Mesendoderm (in vitro differentiated cells): ENCODE measurements at regions not wholly inside any gene's neighbourhood (a gene's known extent, or its start where the extent isn't known, plus 50 kb on each side); places are given as distances from the start of the nearest gene placed in this dataset.

Experiments used
- DNase-seq: peaks from one replicate; pipeline ENCODE4 v3.0.0; 2013
- H2AK5ac ChIP-seq: 2 replicates; pipeline ENCODE4 v1.6.1; 2013; ENCODE audit warnings: low read length, inconsistent platforms
- H2BK120ac ChIP-seq: 2 replicates; pipeline ENCODE4 v1.6.1; 2013; ENCODE audit warnings: low read depth, mild to moderate bottlenecking, low read length, moderate library complexity, mixed read lengths
- H2BK15ac ChIP-seq: replicated peaks from 2 replicates; pipeline ENCODE4 v1.6.1; 2013; ENCODE audit warnings: low read depth, mild to moderate bottlenecking, moderate library complexity
- H2BK5ac ChIP-seq: 2 replicates; pipeline ENCODE4 v1.6.1; 2013; ENCODE audit warnings: low read length, inconsistent platforms
- H3K18ac ChIP-seq: 2 replicates; pipeline ENCODE4 v1.6.1; 2013; ENCODE audit warnings: mild to moderate bottlenecking, low read length, mixed read lengths
- H3K23ac ChIP-seq: one replicate; pipeline ENCODE4 v1.6.1; 2013; ENCODE audit warnings: low read length
- H3K27ac ChIP-seq: 2 replicates; pipeline ENCODE4 v1.5.1; 2013; ENCODE audit warnings: low read depth, mild to moderate bottlenecking, inconsistent platforms, low read length, moderate library complexity
- H3K27me3 ChIP-seq: 2 replicates; pipeline ENCODE4 v1.6.1; 2013; ENCODE audit warnings: low read length, control low read depth, mild to moderate bottlenecking, inconsistent platforms; ENCODE audit not compliant: insufficient read depth, poor library complexity
- H3K36me3 ChIP-seq: 2 replicates; pipeline ENCODE4 v1.6.1; 2013; ENCODE audit warnings: low read length, inconsistent platforms; ENCODE audit not compliant: control insufficient read depth, insufficient read depth
- H3K4ac ChIP-seq: one replicate; pipeline ENCODE4 v1.6.1; 2013; ENCODE audit warnings: low read depth, mild to moderate bottlenecking, low read length, moderate library complexity
- H3K4me1 ChIP-seq: 2 replicates; pipeline ENCODE4 v1.6.1; 2013; ENCODE audit warnings: low read depth, low read length, inconsistent platforms; ENCODE audit not compliant: control insufficient read depth
- H3K4me2 ChIP-seq: 2 replicates; pipeline ENCODE4 v1.6.1; 2013; ENCODE audit warnings: low read length
- H3K4me3 ChIP-seq: 2 replicates; pipeline ENCODE4 v1.5.1; 2013; ENCODE audit warnings: mild to moderate bottlenecking, low read length
- H3K56ac ChIP-seq: one replicate; pipeline ENCODE4 v1.6.1; 2013; ENCODE audit warnings: low read length
- H3K79me1 ChIP-seq: 2 replicates; pipeline ENCODE4 v1.6.1; 2013; ENCODE audit warnings: low read length, inconsistent platforms
- H3K79me2 ChIP-seq: 2 replicates; pipeline ENCODE4 v1.6.1; 2013; ENCODE audit warnings: mild to moderate bottlenecking, low read length; ENCODE audit not compliant: control insufficient read depth, insufficient read depth
- H3K9ac ChIP-seq: 2 replicates; pipeline ENCODE4 v1.6.1; 2013; ENCODE audit warnings: low read length, inconsistent platforms
- H4K5ac ChIP-seq: one replicate; pipeline ENCODE4 v1.6.1; 2013; ENCODE audit warnings: low read length
- H4K8ac ChIP-seq: one replicate; pipeline ENCODE4 v1.6.1; 2013; ENCODE audit warnings: low read depth, mild to moderate bottlenecking, control low read depth, low read length, moderate library complexity
- WGBS: extraction: QIAGEN DNeasy Blood & Tissue Kit; methylation state at CpG from one replicate; pipeline ENCODE4 v1.1.7; 2013; ENCODE audit warnings: low lambda C conversion rate, missing lambda C conversion rate; ENCODE audit not compliant: insufficient coverage; ENCODE audit errors: extremely low coverage; 5-methylcytosine and 5-hydroxymethylcytosine counted together

DNA sequence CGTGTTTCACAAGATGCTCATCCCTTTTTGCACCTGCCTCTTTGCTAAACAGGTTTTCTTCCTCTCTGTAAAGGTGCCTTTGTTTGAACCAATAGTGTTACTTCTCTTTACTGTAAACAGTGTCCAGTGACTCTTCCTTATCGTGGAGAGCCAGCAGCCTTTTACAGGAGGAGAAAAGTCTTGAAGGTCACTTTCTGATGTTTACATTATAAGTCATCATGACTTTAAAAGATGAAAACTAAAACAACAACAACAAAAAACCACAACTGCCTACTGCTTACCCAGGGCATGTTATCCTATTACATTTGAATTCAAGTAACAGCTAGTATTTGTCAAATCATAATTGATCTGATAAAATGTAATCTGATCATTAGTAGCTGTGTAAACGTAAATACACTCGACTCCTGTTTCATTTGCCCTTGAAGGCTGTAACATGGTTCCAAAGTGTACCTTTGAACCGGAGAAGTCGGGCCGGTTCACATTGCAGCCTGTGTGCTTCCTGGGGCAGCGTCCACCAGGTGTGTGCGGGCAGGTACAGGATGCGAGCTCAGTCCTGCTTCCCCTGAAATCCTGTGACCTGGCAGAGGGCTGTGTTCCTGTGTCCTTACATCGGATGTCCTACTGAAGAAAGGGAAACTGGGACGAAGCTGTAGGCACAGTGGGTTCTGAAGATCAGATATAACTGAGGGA is 118.1 kb downstream of the C9orf152 start:
- H4K5ac ChIP-seq: no peak overlapping the region
- H2BK5ac ChIP-seq: no peak overlapping the region
- WGBS: no CpG with 5 or more reads among the region's 12 CpGs
- H3K4me3 ChIP-seq: no peak overlapping the region
- peaks cover 6% of the 10 kb centered on the region for H3K4me1 ChIP-seq
- no peak overlapping the region for H2BK15ac ChIP-seq
- H3K56ac ChIP-seq: no peak overlapping the region
- no peak overlapping the region for H4K8ac ChIP-seq
- no peak overlapping the region for H3K9ac ChIP-seq
- H2AK5ac ChIP-seq: no peak overlapping the region
- peaks cover 2% of the 10 kb centered on the region for H3K79me2 ChIP-seq
- no peak overlapping the region for H2BK120ac ChIP-seq
- H3K4ac ChIP-seq: no peak overlapping the region
- no peak overlapping the region for H3K27ac ChIP-seq
- H3K4me2 ChIP-seq: no peak overlapping the region
- no peak overlapping the region for H3K18ac ChIP-seq
- H3K36me3 ChIP-seq: no peaks in the 10 kb centered on the region
- no peaks in the 10 kb centered on the region for H3K79me1 ChIP-seq
- H3K27me3 ChIP-seq: no peaks in the 10 kb centered on the region
- DNase-seq: no peak
- no peak overlapping the region for H3K23ac ChIP-seq

- Histone ChIP-seq H2AK5ac (no peak overlapping the region), H4K8ac (no peak overlapping the region), H3K18ac (no peak overlapping the region), H2BK15ac (no peak overlapping the region), H3K79me1 (no peaks in the 10 kb centered on the region), H2BK120ac (no peak overlapping the region), H3K23ac (no peak overlapping the region), H3K27me3 (no peaks in the 10 kb centered on the region), H3K4me3 (no peak overlapping the region), H3K9ac (no peak overlapping the region), H2BK5ac (no peak overlapping the region), H3K56ac (no peak overlapping the region), H3K4me1 (peaks cover 8% of the 10 kb centered on the region), H3K79me2 (peaks cover 2% of the 10 kb centered on the region), H4K5ac (no peak overlapping the region), H3K4me2 (no peak overlapping the region), H3K4ac (no peak overlapping the region), H3K36me3 (no peaks in the 10 kb centered on the region), H3K27ac (no peak overlapping the region)
- WGBS: no CpG with 5 or more reads among the region's 5 CpGs
- DNase-seq: no peak
Observed at GRCh38 chr9:110092792-110093191, 115.2 kb downstream of the C9orf152 start.

GRCh38 chr9:110093417-110093816 is 114.5 kb downstream of the C9orf152 start:
- H3K4me1 ChIP-seq: peaks cover 8% of the 10 kb centered on the region
- H3K27ac ChIP-seq: no peak overlapping the region
- no peak overlapping the region for H3K4me2 ChIP-seq
- no peak overlapping the region for H2BK120ac ChIP-seq
- no peak overlapping the region for H3K18ac ChIP-seq
- no peak for DNase-seq
- H3K79me1 ChIP-seq: no peaks in the 10 kb centered on the region
- H2BK15ac ChIP-seq: no peak overlapping the region
- no CpG with 5 or more reads among the region's 2 CpGs for WGBS
- H3K23ac ChIP-seq: no peak overlapping the region
- no peaks in the 10 kb centered on the region for H3K36me3 ChIP-seq
- H3K56ac ChIP-seq: no peak overlapping the region
- no peak overlapping the region for H2AK5ac ChIP-seq
- peaks cover 2% of the 10 kb centered on the region for H3K79me2 ChIP-seq
- H3K27me3 ChIP-seq: no peaks in the 10 kb centered on the region
- no peak overlapping the region for H4K8ac ChIP-seq
- no peak overlapping the region for H3K4me3 ChIP-seq
- H4K5ac ChIP-seq: no peak overlapping the region
- H2BK5ac ChIP-seq: no peak overlapping the region
- no peak overlapping the region for H3K4ac ChIP-seq
- no peak overlapping the region for H3K9ac ChIP-seq

DNA sequence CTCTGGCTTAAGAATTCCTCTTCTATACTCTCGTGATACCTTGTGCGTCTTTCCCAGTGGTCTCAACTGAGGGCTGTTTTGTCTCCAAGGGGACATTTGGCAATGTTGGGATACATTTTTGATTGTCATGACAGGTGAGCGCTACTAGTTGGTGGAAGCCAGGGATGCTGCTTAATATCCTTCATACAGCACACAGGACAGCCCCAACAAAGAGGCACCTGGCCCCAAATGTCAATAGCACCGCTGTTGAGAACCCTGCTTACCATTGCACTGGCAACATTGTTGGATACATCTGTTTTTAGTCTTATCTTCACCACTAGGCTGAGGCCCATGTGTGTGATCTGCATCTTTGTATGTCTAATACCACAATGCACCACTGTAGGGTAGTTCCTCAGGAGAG is 114.1 kb downstream of the C9orf152 start:
- Histone ChIP-seq H2BK120ac (no peak overlapping the region), H3K4me1 (peaks cover 8% of the 10 kb centered on the region), H2AK5ac (no peak overlapping the region), H3K27ac (no peak overlapping the region), H2BK15ac (no peak overlapping the region), H3K56ac (no peak overlapping the region), H3K79me2 (peaks cover 2% of the 10 kb centered on the region), H3K9ac (no peak overlapping the region), H3K36me3 (no peaks in the 10 kb centered on the region), H4K5ac (no peak overlapping the region), H3K4me2 (no peak overlapping the region), H2BK5ac (no peak overlapping the region), H3K4me3 (no peak overlapping the region), H3K23ac (no peak overlapping the region), H3K79me1 (no peaks in the 10 kb centered on the region), H4K8ac (no peak overlapping the region), H3K27me3 (no peaks in the 10 kb centered on the region), H3K18ac (no peak overlapping the region), H3K4ac (no peak overlapping the region)
- no CpG with 5 or more reads among the region's 4 CpGs for WGBS
- no peak for DNase-seq

DNA sequence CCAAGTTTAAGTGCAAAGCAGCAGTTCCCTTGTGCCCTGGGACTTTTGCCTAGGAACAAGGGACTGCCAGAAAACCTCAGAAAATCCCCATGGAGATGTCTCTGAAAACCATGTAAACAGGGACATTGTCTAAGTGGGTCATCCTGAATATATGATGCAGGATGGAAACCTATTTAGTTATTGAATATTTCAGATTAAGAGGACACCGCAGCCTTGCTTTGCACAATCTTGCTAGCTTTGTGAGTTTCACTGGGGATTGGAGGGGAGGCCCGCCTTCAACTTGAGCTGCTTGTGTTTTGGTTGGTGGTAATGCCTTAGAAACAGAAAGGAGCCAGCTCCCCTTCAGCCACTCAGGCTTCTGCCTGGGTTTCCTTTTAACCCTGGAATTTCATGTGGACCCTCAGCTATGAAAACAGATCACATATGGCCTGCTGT is 112.8 kb downstream of the C9orf152 start:
- Histone ChIP-seq H3K9ac (no peak overlapping the region), H3K79me2 (peaks cover 2% of the 10 kb centered on the region), H3K36me3 (no peaks in the 10 kb centered on the region), H2BK120ac (no peak overlapping the region), H3K23ac (no peak overlapping the region), H3K4me2 (no peak overlapping the region), H3K4me3 (no peak overlapping the region), H2BK5ac (no peak overlapping the region), H3K56ac (peak overlapping the region; percentile 43), H4K8ac (no peak overlapping the region), H3K27ac (no peak overlapping the region), H4K5ac (no peak overlapping the region), H3K18ac (no peak overlapping the region), H3K79me1 (no peaks in the 10 kb centered on the region), H3K4ac (no peak overlapping the region), H2BK15ac (no peak overlapping the region), H3K27me3 (no peaks in the 10 kb centered on the region), H2AK5ac (no peak overlapping the region), H3K4me1 (peaks cover 8% of the 10 kb centered on the region)
- no CpG with 5 or more reads among the region's 2 CpGs for WGBS
- no peak for DNase-seq

DNA sequence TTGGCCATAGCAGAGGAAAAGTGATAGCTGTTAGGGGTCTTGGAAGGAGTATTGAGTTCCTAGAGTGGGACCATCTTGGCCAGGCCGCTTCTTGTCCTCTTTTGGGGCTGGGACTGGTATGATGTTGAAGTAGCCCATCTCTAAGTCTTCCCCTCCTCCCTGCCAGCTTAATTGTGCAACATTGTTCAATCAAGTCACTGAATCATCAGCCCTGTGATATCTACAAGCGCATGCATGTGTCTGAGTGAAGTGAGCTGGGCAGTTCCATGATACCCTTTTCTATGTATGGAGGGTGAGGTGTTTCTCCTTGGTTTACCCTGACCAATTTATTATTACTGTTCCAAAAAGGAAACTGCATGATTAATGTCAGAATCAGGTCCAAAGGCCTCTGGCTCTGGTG is 112.2 kb downstream of the C9orf152 start:
- H3K18ac ChIP-seq: no peak overlapping the region
- no peak overlapping the region for H3K27ac ChIP-seq
- H2BK120ac ChIP-seq: no peak overlapping the region
- H3K4me3 ChIP-seq: no peak overlapping the region
- H2BK5ac ChIP-seq: no peak overlapping the region
- WGBS: no CpG with 5 or more reads among the region's 2 CpGs
- no peak overlapping the region for H3K23ac ChIP-seq
- H3K56ac ChIP-seq: no peak overlapping the region
- H3K4me2 ChIP-seq: no peak overlapping the region
- H3K4me1 ChIP-seq: peaks cover 8% of the 10 kb centered on the region
- no peaks in the 10 kb centered on the region for H3K79me1 ChIP-seq
- no peaks in the 10 kb centered on the region for H3K36me3 ChIP-seq
- no peak overlapping the region for H3K4ac ChIP-seq
- no peak for DNase-seq
- no peak overlapping the region for H3K9ac ChIP-seq
- H3K79me2 ChIP-seq: no peaks in the 10 kb centered on the region
- no peak overlapping the region for H4K8ac ChIP-seq
- no peak overlapping the region for H2AK5ac ChIP-seq
- no peak overlapping the region for H4K5ac ChIP-seq
- H2BK15ac ChIP-seq: no peak overlapping the region
- H3K27me3 ChIP-seq: no peaks in the 10 kb centered on the region
